Spleen (tissue), 7 donors: ENCODE measurements at regions not wholly inside any gene's neighbourhood (a gene's known extent, or its start where the extent isn't known, plus 50 kb on each side); places are given as distances from the start of the nearest gene placed in this dataset.

Experiments
- CTCF ChIP-seq, 11 experiments: fragments of 200-600 bp in 7 of 11; fragments of 450-650 bp in 4 of 11; sonication (generic) in 4 of 11; IDR thresholded peaks in 8 of 11; conservative IDR thresholded peaks in 3 of 11; 1 replicate in 7 of 11; 2 replicates in 4 of 11; pipeline versions ENCODE4 v1.4.0 to v1.8.0; 2016 to 2021; ENCODE audit warnings: antibody characterized with exemption in 11 of 11, inconsistent platforms in 4 of 11, mild to moderate bottlenecking in 1 of 11
- POLR2AphosphoS5 ChIP-seq, 3 donors: sonication (generic); formaldehyde crosslinking; IDR thresholded peaks; one replicate each; pipeline ENCODE4 v1.5.1; 2017; ENCODE audit warnings: antibody characterized with exemption in 3 of 3
- donor health status: DM: no; HTN: no; CAD: no; lungs with moderate emphysema.
- donor health status: DM: no; HTN: no; CAD: no.
- donor health status: DM: no; HTN: no; CAD: no.

GRCh38 chr1:195591917-195592672 lies 1016.1 kb downstream of the KCNT2 start:
- TF ChIP-seq CTCF (IDR thresholded peaks at IDR 0.05 in 8 of 11, conservative IDR thresholded peaks at IDR 0.05 in 3 of 11) (no peak), POLR2AphosphoS5 (IDR thresholded peaks at IDR 0.05) (no peak)
